ENCODE measurements at regions not wholly inside any gene's neighbourhood (a gene's known extent, or its start where the extent isn't known, plus 50 kb on each side); places are given as distances from the start of the nearest gene placed in this dataset.

- TF ChIP-seq CTCF (IDR thresholded peaks at IDR 0.05): no peak
- TF ChIP-seq EZH2 (IDR thresholded peaks at IDR 0.05): no peak
- TF ChIP-seq EZH2phosphoT487 (IDR thresholded peaks at IDR 0.05): no peak
These were observed 58.6 kb upstream of the JCAD start for GRCh38 chr10:30117812-30118501.
